HFFc6 (cell line): ENCODE measurements at regions not wholly inside any gene's neighbourhood (a gene's known extent, or its start where the extent isn't known, plus 50 kb on each side); places are given as distances from the start of the nearest gene placed in this dataset.

Experiments
- DNase-seq: peaks from one replicate; pipeline ENCODE4 v3.0.0-alpha.2; 2018
- H3K27ac Mint-ChIP-seq: 2 replicates; pipeline ENCODE4 v1.8.0; 2020; ENCODE audit warnings: mild to moderate bottlenecking, mixed read lengths
- H3K27me3 Mint-ChIP-seq: 2 replicates; pipeline ENCODE4 v1.8.0; 2021; ENCODE audit warnings: mild to moderate bottlenecking, moderate library complexity, mixed read lengths; ENCODE audit not compliant: insufficient read depth
- H3K36me3 Mint-ChIP-seq: 2 replicates; pipeline ENCODE4 v1.8.0; 2021; ENCODE audit warnings: low read depth, mixed read lengths
- H3K4me1 Mint-ChIP-seq: 2 replicates; pipeline ENCODE4 v1.8.0; 2020; ENCODE audit warnings: low read depth, mixed read lengths
- H3K4me3 Mint-ChIP-seq: 2 replicates; pipeline ENCODE4 v1.8.0; 2020; ENCODE audit warnings: mild to moderate bottlenecking, moderate library complexity, mixed read lengths
- H3K9me3 Mint-ChIP-seq: 2 replicates; pipeline ENCODE4 v1.8.0; 2020; ENCODE audit warnings: mild to moderate bottlenecking, mixed read lengths
- TF ChIP-seq, protein P1 (sequence below): fragments of 200-600 bp; sonication (generic); IDR thresholded peaks from 2 replicates; pipeline ENCODE4 v1.5.0; 2021; ENCODE audit warnings: antibody characterized with exemption, mild to moderate bottlenecking

DNA sequence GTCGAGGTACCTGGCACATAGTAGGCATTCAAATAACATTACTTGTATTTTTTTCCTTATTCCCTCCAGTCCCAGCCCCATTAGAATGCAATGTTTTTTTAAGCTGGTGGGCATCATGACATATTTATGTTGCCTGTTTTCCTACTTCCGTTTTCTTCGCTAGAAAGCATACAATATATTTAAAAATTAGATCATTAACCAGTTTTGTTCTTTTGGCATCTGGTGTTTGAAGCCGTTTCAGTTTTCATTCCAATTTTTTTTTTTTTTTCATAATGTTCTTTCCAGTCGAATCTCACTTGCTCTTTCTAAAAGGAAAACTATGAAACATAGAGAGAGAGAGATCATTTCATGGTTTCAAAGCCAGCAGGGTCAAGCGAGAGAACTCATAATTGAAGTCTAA is 228.3 kb upstream of the C9orf72 start:
- no peaks in the 10 kb centered on the region for H3K4me1 Mint-ChIP-seq
- no peak for DNase-seq
- no peaks in the 10 kb centered on the region for H3K27me3 Mint-ChIP-seq
- no peak overlapping the region for H3K4me3 Mint-ChIP-seq
- peaks cover 30% of the 10 kb centered on the region for H3K9me3 Mint-ChIP-seq
- H3K27ac Mint-ChIP-seq, result no peak overlapping the region
- no peaks in the 10 kb centered on the region for H3K36me3 Mint-ChIP-seq
- TF ChIP-seq, protein P1, sequence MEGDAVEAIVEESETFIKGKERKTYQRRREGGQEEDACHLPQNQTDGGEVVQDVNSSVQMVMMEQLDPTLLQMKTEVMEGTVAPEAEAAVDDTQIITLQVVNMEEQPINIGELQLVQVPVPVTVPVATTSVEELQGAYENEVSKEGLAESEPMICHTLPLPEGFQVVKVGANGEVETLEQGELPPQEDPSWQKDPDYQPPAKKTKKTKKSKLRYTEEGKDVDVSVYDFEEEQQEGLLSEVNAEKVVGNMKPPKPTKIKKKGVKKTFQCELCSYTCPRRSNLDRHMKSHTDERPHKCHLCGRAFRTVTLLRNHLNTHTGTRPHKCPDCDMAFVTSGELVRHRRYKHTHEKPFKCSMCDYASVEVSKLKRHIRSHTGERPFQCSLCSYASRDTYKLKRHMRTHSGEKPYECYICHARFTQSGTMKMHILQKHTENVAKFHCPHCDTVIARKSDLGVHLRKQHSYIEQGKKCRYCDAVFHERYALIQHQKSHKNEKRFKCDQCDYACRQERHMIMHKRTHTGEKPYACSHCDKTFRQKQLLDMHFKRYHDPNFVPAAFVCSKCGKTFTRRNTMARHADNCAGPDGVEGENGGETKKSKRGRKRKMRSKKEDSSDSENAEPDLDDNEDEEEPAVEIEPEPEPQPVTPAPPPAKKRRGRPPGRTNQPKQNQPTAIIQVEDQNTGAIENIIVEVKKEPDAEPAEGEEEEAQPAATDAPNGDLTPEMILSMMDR, result no peak

DNA sequence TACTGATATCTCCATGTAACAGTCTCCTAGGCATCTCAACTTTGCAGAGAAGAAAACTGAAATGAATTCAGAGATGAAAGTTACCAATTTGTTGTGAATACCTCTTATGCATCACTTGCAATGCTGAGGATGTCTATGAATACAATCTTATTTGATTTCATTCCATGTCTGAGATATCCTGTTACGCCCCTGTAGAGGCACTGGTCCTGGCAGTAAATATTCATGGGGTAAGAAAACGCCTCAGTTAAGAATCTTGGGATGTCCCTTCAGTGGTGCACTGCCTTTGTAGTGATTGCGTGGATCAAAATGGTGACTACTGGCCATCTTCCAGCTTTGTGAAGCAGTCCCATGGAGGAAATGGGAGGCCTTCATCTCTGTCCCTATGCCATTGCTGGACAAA is 229.1 kb upstream of the C9orf72 start:
- Mint-ChIP-seq H3K4me1 (no peaks in the 10 kb centered on the region), H3K27ac (no peak overlapping the region), H3K27me3 (no peaks in the 10 kb centered on the region), H3K36me3 (no peaks in the 10 kb centered on the region), H3K4me3 (no peak overlapping the region), H3K9me3 (peaks cover 27% of the 10 kb centered on the region)
- DNase-seq, result no peak
- TF ChIP-seq, protein P1, result no peak

DNA sequence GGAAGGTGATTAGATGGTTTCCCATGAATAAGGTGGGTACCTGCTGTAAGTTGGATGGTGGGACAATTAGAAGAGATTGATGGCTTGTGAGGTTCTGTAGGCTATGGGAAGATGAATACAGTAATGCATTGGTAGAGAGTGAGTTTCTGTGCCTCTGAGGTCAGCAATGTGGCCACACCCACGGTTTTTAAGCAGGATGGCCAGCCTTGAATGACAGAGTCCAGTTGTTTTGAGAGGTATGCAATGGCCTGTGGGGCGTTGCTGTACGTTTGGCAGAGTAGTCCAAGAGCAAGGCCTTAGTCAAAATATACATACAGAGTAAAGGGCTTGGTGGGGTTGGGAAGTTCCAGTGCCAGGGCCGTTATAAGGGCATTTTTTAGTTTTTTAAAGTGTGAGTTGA is 235.6 kb upstream of the C9orf72 start:
- no peak overlapping the region for H3K27ac Mint-ChIP-seq
- TF ChIP-seq, protein P1, result no peak
- H3K9me3 Mint-ChIP-seq, result peaks cover 20% of the 10 kb centered on the region
- H3K4me3 Mint-ChIP-seq, result no peak overlapping the region
- no peaks in the 10 kb centered on the region for H3K27me3 Mint-ChIP-seq
- DNase-seq, result no peak
- H3K4me1 Mint-ChIP-seq, result no peaks in the 10 kb centered on the region
- no peaks in the 10 kb centered on the region for H3K36me3 Mint-ChIP-seq

DNA sequence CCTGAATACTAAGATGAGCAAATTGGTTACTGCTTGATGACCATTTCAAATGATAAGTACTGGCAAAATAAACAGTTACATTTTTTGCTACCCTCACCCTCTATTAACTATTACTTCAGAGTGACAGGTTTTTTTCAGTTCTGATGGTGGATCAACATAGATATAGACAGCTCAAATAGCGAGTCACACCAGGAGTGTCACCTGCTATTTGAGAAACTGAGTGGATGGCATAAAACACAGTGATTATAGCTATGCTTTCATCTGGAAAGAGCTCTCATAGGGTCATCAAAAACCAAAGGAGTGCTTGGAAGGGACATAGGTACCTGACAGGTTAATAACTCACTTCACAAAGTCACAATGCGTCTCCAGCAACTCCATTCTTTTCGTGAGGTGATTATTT is 244.5 kb upstream of the C9orf72 start:
- H3K36me3 Mint-ChIP-seq, result no peaks in the 10 kb centered on the region
- no peak overlapping the region for H3K4me3 Mint-ChIP-seq
- no peak for DNase-seq
- no peaks in the 10 kb centered on the region for H3K27me3 Mint-ChIP-seq
- peaks cover 11% of the 10 kb centered on the region for H3K9me3 Mint-ChIP-seq
- no peaks in the 10 kb centered on the region for H3K4me1 Mint-ChIP-seq
- H3K27ac Mint-ChIP-seq, result no peak overlapping the region
- TF ChIP-seq, protein P1, result no peak

DNA sequence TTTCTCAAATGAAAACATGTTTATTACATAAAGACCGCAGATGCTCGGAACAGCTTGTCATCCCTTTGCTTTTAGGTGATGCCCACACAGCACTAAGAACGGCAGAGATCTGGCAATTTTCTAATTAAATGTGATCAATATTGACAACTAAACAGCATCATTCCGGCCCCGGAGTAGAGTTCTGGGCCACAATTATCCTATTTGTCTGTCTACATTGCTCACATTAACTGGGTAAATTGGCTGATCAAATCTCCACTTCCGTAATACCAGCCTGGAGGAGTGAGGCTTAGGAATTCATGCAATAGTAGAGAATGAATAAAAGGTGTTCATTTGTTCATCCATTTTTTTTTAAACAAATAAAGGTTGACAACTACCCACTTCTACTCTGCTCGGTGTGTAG is 245.1 kb upstream of the C9orf72 start:
- TF ChIP-seq, protein P1, result no peak
- no peaks in the 10 kb centered on the region for H3K36me3 Mint-ChIP-seq
- H3K4me3 Mint-ChIP-seq, result no peak overlapping the region
- H3K9me3 Mint-ChIP-seq, result peaks cover 6% of the 10 kb centered on the region
- H3K4me1 Mint-ChIP-seq, result no peaks in the 10 kb centered on the region
- no peak overlapping the region for H3K27ac Mint-ChIP-seq
- no peaks in the 10 kb centered on the region for H3K27me3 Mint-ChIP-seq
- DNase-seq, result no peak

DNA sequence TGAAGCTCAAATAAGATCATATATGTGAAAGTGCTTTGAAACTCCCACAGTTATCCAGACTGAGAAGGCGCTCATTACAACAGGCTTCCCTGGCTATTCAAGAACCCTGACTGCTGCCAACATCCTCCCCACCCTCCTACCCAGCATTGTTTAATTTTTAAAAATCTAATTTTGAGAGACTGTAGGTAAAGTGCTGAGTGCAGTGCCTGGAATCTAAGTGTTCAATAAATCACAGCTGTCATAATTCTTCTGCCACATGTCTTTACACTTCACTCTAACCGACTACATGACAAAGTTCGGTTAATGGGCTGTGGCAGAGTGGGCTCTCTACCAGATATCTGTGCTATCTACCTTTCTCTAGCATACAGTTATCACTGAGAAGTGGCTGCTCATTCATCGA is 255.6 kb upstream of the C9orf72 start:
- DNase-seq, result no peak
- Mint-ChIP-seq H3K27me3 (no peaks in the 10 kb centered on the region), H3K36me3 (no peaks in the 10 kb centered on the region), H3K9me3 (peaks cover 16% of the 10 kb centered on the region), H3K4me3 (no peak overlapping the region), H3K4me1 (no peaks in the 10 kb centered on the region), H3K27ac (no peak overlapping the region)
- TF ChIP-seq, protein P1, result no peak
